ENCODE measurements at regions not wholly inside any gene's neighbourhood (a gene's known extent, or its start where the extent isn't known, plus 50 kb on each side); places are given as distances from the start of the nearest gene placed in this dataset.

DNA sequence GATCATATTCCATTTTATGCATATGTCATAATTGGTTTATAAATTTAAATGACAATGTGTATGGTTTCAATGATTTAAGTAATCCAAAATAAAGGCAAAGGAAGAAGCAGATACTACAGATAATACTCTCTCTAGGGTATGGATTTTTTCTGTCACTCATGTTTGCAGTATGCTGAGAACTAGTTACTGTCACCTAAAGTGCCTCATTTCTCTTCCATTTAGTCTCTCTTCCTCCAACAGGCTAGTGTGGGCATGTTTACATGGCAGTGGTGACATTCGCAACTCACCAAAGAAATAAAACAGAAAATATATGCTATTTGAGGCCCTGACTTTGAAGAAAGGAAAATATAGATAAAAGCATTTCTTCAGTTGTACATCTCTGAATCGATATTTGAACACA is 1460.4 kb upstream of the ZEB2 start:
- Histone ChIP-seq H3K9ac (ENCODE audit: low read length) (no peak overlapping the region), H3K4me1 (ENCODE audit: control insufficient read depth in 1 of 2, insufficient read depth in 2 of 2, low read length in 2 of 2) (peaks cover 0 to 7% of the 10 kb centered on the region in 2 experiments; a peak in 3 of 4 replicates), H3K79me2 (ENCODE audit: insufficient read depth, low read length) (no peaks in the 10 kb centered on the region), H3K27me3 (ENCODE audit: insufficient read depth, low read length) (no peaks in the 10 kb centered on the region), H3K9me2 (ENCODE audit: insufficient read depth) (no peaks in the 10 kb centered on the region), H3K27ac (ENCODE audit: low read depth, low read length) (no peak overlapping the region), H2AFZ (ENCODE audit: low read depth, low read length, poor library complexity, severe bottlenecking) (no peak overlapping the region), H3K36me3 (ENCODE audit: control insufficient read depth in 1 of 2, insufficient read depth in 2 of 2, low read length in 2 of 2) (no peaks in the 10 kb centered on the region), H3K4me3 (replicated peaks in 1 of 2; ENCODE audit: low read depth in 1 of 2, low read length in 2 of 2) (no peak overlapping the region), H3K9me3 (ENCODE audit: control insufficient read depth in 1 of 2, insufficient read depth in 1 of 2, low read depth in 1 of 2, low read length in 2 of 2) (no peaks in the 10 kb centered on the region), H3K4me2 (ENCODE audit: low read length) (no peak overlapping the region), H4K20me1 (ENCODE audit: insufficient read depth) (no peaks in the 10 kb centered on the region)
- RAD21 ChIA-PET (ENCODE audit: low non-redundant PET in 1 of 2, low total read pairs in 2 of 2, uncharacterized antibody in 2 of 2, unreplicated experiment in 2 of 2), result no interaction called here
- intact Hi-C loops (cut with micrococcal nuclease), result no loop called here
- BruUV-seq (replicated peaks), result no TSS peak
- CTCF ChIA-PET, result no interaction called here
- ATAC-seq, result no peak
- TF ChIP-seq, protein P1, sequence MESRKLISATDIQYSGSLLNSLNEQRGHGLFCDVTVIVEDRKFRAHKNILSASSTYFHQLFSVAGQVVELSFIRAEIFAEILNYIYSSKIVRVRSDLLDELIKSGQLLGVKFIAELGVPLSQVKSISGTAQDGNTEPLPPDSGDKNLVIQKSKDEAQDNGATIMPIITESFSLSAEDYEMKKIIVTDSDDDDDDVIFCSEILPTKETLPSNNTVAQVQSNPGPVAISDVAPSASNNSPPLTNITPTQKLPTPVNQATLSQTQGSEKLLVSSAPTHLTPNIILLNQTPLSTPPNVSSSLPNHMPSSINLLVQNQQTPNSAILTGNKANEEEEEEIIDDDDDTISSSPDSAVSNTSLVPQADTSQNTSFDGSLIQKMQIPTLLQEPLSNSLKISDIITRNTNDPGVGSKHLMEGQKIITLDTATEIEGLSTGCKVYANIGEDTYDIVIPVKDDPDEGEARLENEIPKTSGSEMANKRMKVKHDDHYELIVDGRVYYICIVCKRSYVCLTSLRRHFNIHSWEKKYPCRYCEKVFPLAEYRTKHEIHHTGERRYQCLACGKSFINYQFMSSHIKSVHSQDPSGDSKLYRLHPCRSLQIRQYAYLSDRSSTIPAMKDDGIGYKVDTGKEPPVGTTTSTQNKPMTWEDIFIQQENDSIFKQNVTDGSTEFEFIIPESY (IDR thresholded peaks at IDR 0.05; ENCODE audit: extremely low read depth, insufficient replicate concordance, low read length), result no peak
- no peak for TF ChIP-seq CBX3 (IDR thresholded peaks at IDR 0.05; ENCODE audit: low read depth)
- TF ChIP-seq EZH2phosphoT487 (IDR thresholded peaks at IDR 0.05; ENCODE audit: borderline replicate concordance), result no peak
- TF ChIP-seq, protein P2, sequence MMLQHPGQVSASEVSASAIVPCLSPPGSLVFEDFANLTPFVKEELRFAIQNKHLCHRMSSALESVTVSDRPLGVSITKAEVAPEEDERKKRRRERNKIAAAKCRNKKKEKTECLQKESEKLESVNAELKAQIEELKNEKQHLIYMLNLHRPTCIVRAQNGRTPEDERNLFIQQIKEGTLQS (IDR thresholded peaks at IDR 0.05), result no peak
- TF ChIP-seq ELF1 (IDR thresholded peaks at IDR 0.05; ENCODE audit: borderline replicate concordance, low read depth), result no peak
- no peak for TF ChIP-seq RAD21 (IDR thresholded peaks at IDR 0.05; ENCODE audit: low read depth)
- no peak for TF ChIP-seq EZH2 (IDR thresholded peaks at IDR 0.05)
- TF ChIP-seq ZFX (IDR thresholded peaks at IDR 0.05), result no peak
- no peak for TF ChIP-seq TCF7L2 (IDR thresholded peaks at IDR 0.05; ENCODE audit: borderline replicate concordance, extremely low read depth, insufficient read depth, insufficient read length)
- TF ChIP-seq ZNF274 (IDR thresholded peaks at IDR 0.05; ENCODE audit: low read depth, low read length), result no peak
- no peak for DNase-seq (ENCODE audit: low read depth, low spot score)
- POLR2A ChIA-PET, result no interaction called here
